NOMO-1 treated with DMSO at 0.1 percent for 48 hours (cell line): ENCODE measurements at regions not wholly inside any gene's neighbourhood (a gene's known extent, or its start where the extent isn't known, plus 50 kb on each side); places are given as distances from the start of the nearest gene placed in this dataset.

Experiments used
- DNase-seq: peaks from one replicate; lab custom pipeline; 2025; ENCODE audit not compliant: unreplicated experiment; lab: John Stamatoyannopoulos, UW

DNA sequence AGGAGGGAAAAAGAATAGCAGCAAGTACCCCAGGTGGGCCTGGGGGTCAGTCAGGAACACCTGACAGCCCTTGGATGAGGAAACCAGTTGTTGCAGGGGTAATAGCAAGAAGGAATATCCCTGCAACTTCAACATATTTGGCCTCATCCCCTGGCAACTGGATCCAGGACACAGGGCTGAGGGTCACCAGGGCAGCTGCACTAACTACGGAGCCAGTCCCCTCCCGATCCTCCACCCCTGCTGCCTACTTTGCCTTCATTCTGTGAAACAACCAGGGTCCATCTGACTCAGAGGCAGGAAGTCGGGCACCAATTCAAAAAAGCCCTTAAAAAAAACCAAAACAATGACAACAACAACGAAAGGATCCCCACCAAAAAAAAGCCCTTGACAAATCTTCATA lies 52.9 kb downstream of the FRMPD3 start:
- DNase-seq, result no peak

GRCh38 chrX:107504006-107504405 lies 54.6 kb downstream of the FRMPD3 start:
- no peak for DNase-seq

DNA sequence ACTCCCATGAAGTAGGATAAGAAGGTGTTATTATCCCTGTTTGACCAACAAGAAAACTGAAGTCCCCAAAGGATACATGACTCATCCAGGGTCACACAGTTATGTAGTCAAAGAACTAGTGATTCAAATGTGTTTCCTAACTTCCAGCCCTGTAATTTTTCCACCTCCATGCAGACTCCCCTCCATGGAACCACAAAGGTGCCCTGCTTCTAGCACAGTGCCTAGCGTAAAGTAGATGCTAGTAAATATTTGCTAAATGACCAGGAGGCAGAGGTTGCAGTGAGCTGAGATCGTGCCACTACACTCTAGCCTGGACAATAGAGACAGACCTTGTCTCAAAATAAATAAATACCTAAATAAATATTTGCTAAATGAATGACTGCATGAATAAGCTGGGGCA lies 55.8 kb downstream of the FRMPD3 start:
- no peak for DNase-seq

DNA sequence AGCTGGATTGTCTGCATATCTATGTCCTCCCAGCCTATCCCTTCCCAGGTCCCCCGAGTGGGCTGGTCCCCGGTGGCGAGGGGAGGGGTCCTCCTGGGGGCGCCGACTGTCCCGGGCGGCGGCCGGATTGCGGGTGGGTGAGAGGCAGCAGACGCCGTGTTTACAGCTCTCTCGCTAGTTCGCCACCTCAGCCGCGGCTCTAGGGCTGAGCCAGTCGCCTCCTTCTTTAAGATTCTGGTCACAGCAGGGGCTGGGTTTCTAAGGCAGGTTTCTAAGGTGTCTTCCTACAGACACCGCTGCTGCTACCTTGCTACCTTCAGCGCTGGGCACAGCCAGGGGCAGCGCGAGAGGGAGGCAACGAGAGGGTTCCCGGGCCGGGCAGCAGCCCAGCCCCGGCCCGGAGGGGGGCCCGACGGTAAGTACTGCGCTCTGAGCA lies 57.2 kb downstream of the FRMPD3 start:
- DNase-seq, result no peak

GRCh38 chrX:107507093-107507743 lies 57.8 kb downstream of the FRMPD3 start:
- no peak for DNase-seq

DNA sequence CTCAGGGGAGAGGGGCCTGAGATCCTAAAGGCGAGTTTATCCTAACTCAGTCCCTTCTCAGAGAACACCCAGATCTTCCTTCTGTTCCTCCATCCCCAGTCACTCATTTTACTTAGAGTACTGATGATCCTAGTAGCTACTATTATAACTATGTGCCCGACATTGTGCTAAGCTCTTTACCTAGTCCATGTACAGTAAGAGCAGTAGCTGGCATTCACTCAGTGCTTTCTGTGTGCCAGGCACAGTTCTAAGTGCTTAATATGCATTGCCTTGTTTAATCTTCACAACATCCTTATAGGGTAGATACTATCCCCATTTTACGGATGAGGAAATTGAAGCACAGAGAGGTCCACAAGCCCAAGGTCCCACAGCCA lies 58.3 kb downstream of the FRMPD3 start:
- DNase-seq, result no peak

- no peak for DNase-seq
Observed at GRCh38 chrX:107508925-107509324, 59.5 kb downstream of the FRMPD3 start.

DNA sequence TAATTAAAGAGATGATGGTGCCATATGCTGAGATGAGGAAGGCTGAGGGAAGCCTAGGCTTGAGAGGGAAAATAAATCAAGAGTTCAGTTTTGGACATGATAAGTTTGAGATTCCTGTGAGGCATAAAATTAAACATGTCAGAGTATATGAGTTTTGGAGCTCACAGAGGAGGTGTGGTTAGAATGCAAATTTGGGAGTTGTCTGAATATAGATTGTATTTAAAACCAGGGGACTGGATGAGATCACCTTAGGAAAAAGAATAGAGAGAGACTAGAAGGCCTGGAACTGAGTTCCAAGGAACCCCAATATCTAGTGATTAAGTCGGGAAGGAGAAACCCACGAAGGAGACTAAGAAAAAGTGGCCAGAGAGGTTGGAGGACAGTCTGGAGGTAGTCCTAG lies 65.5 kb downstream of the FRMPD3 start:
- DNase-seq, result no peak

DNA sequence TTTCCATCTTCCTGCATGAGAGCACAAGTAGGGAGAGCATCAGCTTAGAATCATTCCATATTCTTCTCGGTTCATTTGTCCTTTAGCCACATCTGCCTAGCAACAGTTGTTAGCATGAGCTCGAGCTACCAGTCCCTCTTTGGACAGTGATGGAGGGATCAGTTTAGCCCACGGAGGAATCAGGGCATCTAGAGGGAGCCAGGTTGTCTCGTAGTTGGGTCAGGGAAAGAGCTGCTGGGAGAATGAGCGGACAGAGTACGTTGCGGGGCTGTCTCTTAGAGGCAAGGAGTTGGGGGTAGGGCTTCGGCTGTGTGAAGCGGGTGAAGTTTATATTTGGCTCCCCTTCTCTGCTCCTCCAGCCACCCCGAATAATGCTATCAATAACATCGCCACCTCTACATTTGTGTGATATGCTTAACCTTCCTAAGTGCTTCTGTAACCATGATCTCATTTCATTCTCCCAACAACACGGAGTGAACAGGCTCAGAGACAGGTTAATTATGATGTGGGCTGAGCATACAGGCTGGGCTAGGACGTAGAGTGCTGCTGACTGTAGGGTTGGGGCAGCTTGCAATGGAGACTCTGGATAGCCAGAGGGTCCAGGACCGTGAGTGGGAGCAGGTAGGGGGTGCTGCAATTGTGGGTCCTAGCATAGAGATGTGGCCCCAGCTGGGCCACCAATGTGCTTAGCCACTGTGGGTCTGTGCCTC lies 72.6 kb downstream of the FRMPD3 start:
- no peak for DNase-seq

DNA sequence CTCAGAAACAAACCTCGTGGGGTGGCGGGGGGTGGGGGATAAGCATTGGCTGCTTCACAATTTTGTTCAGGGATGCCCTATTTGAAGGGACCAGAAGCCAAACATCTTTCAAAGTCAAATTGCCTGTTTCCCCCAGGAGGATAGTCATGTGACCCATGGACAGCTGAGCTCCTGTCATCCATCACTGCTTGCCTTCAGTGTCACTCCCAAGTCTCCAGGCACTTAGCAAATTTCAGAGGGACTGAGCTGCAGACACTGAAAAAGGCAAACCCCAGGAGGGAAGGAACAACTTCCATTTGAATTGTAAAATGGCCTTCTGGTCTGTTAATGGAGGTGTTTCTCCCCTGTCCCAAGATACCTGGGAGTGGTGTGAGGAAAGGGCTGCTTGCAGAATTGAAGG lies 73.4 kb downstream of the FRMPD3 start:
- DNase-seq, result no peak

DNA sequence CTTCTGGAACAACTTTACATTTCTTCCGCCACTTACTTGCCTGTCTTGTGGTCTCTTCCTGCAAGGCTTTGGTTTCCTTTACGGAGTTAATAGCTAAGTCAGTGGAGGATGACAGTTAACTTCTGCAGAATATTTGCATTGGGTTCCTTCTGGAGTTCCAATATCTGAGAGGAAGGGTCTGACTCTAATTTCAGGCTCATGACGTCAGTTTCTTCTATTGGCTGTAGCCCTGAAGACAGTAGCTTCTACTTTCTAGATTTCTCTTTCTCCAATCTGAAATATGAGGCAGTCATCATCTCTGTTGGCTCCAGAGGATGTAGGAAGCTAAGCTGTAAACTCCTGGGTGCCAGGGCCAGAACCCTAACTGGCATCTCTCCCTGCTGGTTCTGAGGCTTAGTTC lies 76.7 kb downstream of the FRMPD3 start:
- DNase-seq, result no peak

DNA sequence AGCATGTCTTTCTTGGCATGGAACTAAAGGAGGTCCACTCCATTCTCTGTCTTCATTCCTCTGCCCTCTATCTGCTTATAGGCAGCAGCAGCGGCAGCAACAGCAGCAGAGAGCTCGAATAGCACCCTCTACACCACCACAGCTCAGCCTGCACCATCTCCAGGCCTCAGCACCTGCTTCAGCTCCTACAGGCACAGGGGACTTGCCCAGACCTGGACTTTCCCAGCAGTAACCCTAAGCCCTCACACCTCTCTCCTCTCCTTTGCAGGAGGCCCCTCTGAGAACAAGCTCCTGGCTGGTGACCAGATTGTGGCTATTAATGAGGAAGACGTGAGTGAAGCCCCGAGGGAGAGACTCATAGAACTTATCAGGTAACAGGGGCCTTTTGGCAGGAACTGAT lies 80.7 kb downstream of the FRMPD3 start:
- DNase-seq, result no peak

DNA sequence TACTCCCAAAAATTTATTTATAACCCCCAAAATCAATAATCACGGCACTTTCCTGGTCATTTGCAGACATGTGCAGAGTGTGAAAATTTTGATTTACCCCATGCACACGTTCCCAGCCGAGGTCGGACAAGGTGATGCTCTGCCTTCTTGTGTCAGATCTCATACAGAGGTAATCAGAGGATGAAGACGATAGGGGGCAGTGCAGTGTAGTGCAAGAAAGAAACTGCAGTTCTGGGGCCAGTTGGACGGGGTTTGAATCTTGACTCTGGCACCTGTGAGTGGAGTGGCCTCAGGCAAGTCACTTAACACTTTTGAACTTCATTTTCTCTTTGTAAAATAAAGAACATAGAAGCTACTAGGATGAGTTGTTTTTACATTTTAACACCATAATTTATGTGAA lies 88.4 kb downstream of the FRMPD3 start:
- DNase-seq, result peak; percentile 6

GRCh38 chrX:107541244-107541643 lies 87.1 kb upstream of the PRPS1 start:
- no peak for DNase-seq

GRCh38 chrX:107542040-107542439 lies 86.3 kb upstream of the PRPS1 start:
- no peak for DNase-seq

GRCh38 chrX:107542500-107542899 lies 85.8 kb upstream of the PRPS1 start:
- no peak for DNase-seq

GRCh38 chrX:107547621-107548020 lies 80.7 kb upstream of the PRPS1 start:
- DNase-seq, result no peak

- no peak for DNase-seq
Observed at GRCh38 chrX:107548775-107549174, 79.5 kb upstream of the PRPS1 start.

DNA sequence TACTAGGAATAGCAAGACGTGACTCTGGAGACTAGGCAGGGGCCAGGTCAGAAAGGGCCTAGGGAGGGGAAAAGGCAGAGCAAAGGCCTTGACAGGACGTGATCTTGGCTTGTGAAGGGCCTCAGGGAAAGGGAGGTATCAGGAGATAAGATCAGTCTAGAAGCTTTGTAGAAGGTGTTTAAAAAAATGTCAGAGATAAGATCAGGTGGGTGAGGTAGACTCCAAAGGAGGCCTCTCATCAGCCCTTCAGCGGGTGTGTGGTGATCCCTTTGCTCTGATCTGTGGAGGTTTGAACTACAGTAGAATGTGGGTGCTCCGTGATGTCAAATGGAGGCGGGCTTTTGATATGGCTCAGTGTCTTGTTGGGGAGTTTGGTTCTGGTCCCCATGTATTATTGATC lies 78.8 kb upstream of the PRPS1 start:
- DNase-seq, result no peak

DNA sequence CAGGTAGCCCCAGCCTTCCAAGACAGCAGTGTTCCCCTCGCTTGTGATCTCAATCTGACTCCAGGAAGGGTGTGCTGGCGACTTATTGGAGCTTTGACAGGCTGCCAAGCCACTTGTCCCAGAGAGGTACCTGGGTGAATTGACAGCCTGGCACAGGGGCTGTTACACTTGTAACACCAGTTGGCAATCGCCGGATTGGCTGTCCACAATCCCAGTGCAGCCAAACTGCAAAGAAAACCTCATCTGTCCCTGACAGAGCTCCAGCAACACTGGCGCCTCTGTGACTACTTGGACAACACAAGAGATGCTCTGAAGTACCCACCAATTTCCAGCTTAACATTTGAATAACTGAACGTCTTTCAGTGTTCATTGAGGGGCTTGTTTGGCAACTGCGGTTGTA lies 76.8 kb upstream of the PRPS1 start:
- DNase-seq, result no peak

- DNase-seq, result no peak
Observed at GRCh38 chrX:107552930-107553329, 75.4 kb upstream of the PRPS1 start.

- DNase-seq, result no peak
Observed at GRCh38 chrX:107556967-107557366, 71.3 kb upstream of the PRPS1 start.

- DNase-seq, result no peak
Observed at GRCh38 chrX:107559506-107559905, 68.8 kb upstream of the PRPS1 start.
